HG03571 (cell line): ENCODE measurements at regions not wholly inside any gene's neighbourhood (a gene's known extent, or its start where the extent isn't known, plus 50 kb on each side); places are given as distances from the start of the nearest gene placed in this dataset.

ENCODE experiments used
- ATAC-seq: cut with Tn5 transposase; IDR thresholded peaks from one replicate; pipeline ENCODE4 v1.9.1; 2021; ENCODE audit not compliant: unreplicated experiment

DNA sequence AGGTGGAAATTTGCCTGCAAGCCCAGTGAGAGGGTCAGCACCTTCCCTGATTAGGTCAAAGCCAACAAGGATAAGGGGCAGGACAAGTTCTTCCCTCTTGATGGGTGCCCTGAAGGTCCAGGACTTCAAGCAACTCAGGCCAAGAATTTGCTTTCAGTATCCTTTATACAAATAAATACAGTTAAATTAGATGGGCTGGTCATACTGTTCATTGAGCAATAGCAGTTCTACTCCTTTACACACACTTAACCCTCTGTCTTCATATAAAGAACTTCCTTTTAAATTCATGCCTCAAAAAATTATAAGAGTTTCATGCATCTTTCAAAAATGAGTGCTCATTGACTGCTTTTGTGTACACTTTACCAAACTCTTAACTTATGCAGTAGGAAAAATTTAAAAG, 392.0 kb downstream of the SPRY1 start:
- ATAC-seq, result no peak

DNA sequence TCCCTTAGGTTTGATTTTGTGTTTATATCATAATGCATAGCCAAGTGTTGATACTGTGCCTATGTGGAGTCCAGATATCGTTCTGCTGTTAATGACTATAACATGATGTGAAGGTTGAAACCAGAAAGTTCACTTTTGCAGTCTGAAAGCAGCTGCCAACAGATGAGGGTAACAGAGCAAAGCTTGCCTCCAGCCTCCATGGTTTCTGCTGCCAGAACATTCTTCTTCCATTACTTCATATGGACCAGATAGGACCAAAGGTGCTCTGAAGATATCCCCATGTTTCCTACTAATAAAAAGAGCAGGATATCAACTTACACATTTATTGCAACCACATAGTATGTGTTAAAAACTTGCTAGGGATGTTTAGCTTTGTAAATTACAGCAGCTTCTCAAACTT, 394.1 kb downstream of the SPRY1 start:
- no peak for ATAC-seq

DNA sequence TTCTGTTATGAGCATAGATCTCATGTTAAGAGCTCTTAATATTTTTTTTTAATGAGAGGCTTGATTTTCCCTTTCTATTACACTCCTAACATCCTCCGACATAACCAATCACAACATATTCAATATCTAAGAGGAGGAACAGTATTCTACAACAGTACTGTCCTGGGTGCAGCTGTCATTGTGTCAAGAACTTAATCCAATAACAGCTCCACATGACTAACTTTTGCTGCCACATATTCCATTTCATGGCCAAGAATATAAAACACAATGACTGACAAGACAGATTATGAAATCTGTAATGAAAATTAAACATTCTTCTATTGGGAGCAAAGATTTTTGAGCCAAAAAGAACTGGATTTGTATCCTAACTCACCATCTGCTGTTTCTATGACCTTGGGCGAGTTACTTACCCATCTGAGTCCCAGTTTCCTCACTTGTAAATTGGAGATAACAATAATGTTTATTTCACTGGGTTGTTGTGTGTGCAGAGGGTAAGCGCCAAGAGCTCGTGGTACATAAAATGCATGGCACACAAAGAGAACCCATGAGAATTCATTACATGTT, 405.6 kb downstream of the SPRY1 start:
- no peak for ATAC-seq

DNA sequence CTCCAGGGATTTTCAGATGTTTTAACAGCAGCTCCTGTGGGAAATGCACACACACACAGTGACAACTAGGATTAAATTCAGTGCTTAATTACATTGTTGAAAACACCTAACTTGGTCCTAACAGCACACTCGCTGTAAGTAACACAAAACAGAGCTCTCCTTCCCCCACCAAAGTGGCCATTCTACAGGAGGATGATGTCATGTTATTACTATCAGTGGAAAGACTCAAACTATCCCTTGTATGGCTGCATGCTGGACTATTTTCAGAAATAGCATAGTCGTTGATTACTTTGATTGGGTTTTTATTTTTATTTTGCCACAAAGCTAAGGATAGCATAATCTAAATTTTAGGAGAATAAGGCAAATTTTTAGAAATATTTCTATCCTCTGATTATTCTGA, 406.3 kb downstream of the SPRY1 start:
- ATAC-seq, result no peak

DNA sequence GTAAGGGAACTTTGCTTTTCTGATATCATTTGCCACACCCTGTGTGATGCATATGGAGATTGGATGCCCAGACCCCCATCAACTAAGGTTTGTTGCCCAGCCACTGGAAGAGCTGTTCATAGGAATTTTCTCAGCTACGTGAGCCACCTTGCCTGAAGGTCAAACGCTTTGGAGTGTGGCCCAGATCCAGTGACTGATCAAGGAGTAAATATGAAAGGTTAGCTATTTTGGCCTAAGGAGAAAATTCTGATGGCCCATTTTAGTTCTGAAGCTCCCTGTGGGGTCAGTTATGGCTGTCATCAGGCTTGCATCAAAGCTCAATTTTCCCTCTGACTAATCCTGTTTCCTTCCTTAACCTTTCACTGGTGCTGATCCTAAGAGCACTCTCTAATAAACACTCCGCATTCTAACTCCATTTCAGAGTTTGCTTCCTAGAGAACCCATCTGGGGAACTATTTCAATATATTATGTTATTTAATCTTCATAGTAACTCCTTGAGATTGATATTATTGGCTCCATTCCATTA, 407.7 kb downstream of the SPRY1 start:
- no peak for ATAC-seq

DNA sequence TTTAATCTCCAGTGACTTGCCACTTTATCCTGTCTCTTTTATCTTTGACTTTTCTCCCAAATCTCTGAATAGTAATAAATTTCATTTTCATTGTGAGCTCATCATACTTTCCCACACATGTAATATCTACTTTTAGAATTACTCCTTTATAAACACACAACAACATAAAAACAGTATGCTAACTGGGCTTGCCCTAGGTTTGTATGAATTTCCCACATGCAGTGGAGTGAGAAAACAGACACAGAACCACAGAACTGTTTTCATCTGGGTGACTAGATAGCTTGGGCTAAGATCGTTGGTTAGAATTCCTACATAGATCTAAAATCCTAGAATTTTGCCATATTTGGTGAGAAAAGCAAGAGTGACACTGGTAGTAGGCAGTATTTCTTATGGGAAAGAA, 409.5 kb downstream of the SPRY1 start:
- no peak for ATAC-seq

DNA sequence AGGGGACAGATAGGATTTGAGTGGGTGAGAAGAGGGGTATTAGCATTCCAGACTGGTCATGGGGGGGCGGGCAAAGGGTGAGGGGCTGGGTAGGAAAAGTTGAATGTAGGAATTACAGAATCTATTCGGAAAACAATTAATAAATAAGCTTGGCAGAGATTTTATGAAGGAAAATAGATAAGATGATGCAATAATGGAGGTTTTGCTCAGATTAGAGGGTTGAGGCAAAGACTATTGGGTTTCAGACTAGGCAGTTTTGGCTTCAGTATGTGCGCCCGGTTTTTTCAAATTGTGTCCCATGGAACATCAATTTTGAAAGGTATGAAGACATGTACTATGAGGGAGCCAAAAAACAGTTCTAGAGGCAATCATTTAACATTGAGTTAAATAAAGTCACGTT, 410.6 kb downstream of the SPRY1 start:
- ATAC-seq, result no peak

DNA sequence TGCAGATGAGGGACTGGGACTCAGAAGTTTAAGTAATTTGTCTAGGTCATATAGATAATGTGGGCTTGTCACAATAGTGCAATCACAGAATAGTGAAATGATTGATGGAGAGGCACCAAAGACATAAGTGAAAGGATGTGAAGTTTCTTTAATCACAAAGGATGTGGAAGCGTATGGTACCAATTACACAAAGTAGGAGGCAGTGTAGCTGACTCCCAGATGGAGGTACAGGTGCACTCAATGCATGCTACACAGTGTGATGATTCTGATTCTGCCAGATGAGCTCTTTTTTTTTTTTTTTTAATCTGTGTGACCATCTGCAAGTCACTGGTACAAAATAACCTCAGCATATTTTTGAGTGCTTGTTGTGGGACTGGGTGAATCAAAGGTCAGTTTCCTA, 411.3 kb downstream of the SPRY1 start:
- ATAC-seq, result no peak

DNA sequence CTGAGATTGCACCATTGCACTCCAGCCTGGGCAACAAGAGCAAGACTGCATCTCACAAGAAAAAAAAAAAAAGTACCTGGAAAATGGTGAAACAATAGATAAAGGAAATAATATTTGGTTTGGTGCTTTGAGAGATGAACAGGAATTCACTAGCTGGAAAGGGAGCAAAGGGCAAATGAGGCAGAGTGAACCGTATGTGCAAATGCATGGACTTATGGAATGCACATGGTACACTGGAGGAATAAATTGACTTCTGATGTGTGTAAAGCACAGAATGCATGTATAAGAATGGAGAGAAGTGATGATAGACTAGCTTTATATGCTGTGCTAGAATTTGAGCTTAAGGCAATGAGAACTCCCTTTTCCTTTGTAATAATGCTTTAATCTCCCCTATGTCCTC, 413.3 kb downstream of the SPRY1 start:
- no peak for ATAC-seq

DNA sequence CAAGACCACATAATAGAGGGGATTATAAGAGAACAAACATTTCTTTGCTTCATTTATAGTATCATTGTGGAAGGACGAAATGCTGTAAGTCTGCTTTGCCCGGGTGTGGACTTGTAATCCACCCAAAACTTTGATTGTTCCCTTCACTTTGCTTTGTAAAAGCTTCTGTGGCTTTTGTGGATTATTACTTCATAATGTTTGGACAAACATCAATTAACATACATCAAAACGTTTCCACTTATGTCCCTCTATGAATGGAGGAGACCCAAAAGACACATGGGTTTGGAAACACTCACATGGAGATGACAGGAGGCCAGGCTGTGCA, 415.4 kb downstream of the SPRY1 start:
- no peak for ATAC-seq

DNA sequence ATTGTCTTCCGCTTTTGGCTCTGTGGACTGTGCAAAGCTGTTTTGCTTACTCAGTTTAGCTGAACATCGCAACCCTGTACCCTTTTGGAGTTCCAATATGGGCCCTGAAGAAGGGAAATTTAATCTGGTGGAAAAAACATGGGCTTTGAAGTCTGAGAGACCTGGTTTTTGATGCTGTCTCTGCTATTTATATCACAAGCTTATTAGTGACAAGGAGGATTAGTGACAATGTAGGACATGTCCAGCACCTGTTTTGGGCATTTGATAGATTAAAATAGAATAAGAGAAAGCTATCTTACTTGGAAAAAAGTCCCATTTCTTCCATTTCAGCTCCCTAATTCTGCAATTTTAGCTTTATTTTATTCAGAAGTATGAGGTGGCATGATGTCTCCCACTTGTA, 417.3 kb downstream of the SPRY1 start:
- no peak for ATAC-seq

DNA sequence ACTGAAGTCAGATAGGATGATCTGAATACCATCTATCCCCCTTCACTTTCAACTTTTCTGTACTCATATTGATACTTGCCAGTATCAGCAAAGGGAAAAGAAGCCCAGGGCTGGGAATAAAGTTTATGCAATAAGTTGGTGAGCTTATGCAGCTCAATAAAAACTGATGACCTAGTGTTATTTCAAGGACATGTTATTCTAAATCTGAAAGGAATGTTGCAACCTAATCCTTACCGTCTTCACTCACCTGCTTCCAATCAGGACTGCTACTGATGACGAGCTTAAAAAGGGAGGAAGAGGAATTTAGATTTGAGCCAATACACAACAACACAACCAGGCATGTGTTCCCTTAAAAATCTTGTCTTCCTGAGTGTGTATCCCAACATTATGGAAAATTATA, 419.9 kb downstream of the SPRY1 start:
- no peak for ATAC-seq

DNA sequence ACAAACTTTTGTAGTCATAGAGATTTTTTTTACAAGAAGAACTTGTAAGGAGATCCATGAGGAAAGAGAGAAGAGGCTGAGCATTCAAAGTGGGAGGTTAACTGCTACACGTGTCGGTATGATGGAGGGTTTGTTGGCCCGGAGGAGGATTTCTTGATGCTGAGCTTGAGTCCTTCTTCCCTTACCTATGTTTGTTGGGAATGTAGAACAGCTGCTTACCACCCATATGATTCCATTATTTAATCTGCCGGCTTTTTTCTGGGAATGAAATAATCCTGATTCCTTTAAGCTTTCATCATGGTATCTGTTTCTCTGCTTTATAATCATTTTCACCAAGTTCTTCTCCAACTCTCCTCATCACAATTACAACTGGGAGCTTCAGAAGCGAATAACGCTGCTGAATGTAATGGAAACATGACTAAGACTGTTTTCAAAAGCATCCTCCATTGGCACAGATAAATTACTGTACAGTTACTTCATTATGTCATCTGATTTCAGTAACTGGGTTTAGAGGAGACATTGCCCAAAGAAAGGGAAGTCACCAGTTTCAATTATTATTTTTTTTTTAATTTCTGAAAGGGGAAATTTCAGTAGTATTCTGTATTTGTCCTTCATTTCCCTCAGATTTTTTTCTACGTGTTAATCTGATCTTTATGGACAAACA, 420.6 kb downstream of the SPRY1 start:
- no peak for ATAC-seq

DNA sequence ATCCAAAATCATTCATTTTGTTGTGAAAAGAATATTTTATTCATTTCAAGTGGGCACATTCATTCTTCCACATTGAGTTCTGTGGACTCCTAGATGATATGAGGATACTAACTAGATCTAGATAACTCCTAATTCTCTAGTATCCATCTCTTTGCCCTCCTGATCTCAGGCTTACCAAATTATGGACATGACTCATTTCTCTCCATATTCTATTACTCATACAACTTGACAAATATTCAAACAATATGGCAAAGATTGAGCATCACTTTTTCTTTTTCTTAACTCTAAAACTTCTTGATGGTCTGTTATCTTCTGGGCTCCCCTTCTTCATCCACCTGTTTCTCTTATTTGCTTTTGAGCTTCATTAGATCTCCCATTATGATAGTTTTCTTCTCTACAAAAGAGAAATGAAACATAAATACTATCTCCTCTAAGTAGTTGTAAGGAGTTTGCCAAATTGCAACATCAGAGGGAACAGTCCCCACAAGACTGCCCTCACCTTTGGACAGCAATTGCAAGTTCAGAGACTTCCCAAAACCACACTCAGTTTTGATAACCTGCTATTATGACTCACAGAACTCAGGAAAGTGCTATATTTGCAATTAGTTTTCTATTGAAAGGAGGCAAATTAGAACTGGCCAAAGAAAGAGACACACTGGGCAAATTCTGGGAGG, 422.9 kb downstream of the SPRY1 start:
- no peak for ATAC-seq

DNA sequence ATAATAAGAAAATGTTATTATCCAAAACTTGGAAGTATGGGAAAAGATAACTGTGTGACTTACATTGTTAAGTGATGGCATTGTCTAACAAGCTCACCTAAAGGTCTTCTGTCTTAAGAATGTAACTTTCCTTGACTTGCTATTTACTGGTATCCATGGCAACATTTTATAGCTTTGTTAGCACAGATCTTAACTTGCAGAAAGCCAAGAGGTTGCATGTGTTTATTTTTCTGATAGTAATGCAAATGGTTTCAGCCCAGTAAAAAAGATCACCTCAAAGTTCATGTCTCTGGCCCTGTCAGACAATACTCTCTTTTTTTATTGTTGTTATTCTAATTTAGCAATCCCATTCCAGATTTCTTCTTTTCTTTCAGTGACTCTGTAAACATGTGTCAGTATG, 425.3 kb downstream of the SPRY1 start:
- no peak for ATAC-seq

DNA sequence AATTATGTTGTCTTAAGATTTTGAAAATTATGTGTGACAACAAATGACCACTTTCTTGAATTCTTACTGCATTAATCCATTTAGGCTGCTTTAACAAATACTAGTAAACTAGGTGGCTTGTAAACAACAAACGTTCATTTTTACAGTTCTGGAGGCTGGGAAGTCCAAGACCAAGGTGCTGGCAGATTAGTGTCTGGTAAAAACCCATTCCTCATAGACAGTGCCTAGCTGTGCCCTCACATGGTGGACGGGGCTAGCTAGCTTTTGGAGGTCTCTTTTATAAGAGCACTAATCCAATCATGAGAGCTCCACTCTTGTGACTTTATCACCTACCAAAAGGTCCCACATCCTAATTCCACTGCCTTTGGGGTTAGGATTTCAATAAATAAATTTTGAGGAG, 425.8 kb downstream of the SPRY1 start:
- ATAC-seq, result no peak

DNA sequence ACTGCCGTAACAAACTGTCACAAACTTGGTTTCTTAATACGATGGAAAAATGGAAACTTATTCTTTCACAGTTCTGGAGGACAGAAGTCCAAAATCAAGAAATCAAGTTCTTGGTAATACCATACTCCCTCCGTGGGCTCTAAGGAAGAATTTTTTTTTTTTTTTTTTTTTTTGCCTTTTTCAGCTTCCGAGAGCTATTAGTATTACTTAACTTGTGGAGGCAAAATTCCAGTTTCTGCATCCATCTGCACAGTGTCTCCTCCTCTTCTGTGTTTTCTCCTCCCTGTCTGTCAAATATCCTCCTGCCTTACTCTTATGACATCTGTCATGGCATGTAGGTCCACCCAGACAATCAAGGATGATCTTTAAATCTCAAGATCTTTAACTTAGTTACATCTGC, 426.6 kb downstream of the SPRY1 start:
- no peak for ATAC-seq

DNA sequence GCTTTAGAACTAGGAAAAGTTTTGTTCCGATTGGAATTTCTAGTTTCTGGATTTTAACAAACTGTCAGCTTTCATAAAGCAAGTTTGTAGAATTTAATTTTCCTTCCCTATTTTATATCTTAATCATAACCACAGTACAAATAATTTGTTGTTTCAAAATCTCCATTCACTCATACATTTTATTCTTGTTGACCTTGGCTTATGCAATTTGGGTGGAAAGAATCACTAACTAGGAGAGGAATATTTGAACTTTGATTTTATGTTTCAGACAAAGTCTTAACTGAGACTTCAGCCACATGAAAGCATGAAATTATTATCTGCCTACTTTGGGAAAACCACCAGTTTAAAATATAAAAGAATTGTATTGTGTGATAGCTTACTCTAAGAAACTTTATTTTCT, 427.9 kb downstream of the SPRY1 start:
- ATAC-seq, result no peak

DNA sequence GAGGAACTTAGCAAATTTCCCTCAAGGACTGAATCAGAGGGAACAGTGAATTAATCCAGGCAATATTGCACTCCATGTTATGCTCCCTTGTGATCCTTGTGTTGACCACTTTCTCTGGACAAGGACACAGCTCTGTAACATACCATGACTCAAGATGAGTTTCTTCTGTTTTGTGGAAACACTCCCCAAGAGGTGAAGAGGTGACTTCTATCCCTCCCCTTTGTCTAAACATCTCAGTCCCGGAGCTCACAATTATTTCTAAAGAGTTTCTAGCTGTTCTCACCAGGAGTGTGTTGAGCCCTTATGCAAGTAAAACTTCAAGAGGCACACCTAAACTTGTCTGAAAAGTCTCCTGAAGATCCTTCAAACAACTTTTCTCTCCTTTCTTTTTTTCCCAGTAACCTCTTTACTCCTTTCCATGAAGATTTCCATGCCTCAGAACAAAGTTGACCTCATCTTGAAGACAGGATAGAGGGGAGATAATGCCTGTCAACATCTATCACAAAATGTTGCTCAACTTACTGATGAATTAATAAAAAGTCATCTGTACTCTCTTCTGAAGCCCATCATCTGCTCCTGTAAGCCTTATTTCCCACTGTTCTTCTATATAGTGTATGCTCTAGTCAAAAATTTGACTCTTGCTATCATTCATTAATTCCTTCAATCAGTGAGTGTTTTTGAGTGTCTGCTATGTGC, 429.1 kb downstream of the SPRY1 start:
- no peak for ATAC-seq

DNA sequence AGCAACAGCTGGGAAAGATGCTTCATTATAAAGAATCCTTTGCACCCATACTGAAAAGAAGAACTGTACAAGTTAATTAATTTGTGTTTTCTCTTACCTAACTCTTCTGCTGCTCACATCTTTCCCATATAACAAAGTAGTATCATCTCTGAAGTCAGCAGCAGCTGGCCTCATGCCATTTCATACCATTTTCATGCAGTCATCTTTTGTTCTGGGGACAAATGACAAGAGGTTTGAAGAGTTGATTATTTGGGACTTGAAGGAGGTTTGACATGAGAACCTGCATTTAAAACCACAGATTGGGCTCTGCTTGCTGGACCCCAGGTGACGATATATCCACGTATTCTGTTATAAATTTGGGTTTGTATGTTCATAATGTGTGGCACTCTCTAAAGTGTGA, 430.3 kb downstream of the SPRY1 start:
- ATAC-seq, result no peak

DNA sequence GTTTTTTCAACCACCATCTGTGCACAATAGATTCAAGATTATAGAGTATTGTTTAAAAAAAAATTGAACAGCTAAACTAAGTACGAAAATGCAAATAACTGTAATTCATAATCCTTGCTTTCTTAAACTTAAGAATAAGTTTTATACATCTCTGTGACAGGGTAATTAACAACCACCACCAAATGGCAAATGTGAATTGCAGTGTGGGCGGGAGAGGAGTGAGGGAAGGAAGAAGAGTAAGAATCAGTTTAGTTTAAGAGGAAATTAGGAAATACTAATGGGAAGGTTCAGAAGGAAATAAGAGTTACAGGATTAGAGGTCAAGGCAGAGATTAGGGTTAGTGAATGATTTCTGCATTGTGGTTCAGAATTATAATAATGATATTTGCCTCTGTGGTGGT, 430.9 kb downstream of the SPRY1 start:
- no peak for ATAC-seq

DNA sequence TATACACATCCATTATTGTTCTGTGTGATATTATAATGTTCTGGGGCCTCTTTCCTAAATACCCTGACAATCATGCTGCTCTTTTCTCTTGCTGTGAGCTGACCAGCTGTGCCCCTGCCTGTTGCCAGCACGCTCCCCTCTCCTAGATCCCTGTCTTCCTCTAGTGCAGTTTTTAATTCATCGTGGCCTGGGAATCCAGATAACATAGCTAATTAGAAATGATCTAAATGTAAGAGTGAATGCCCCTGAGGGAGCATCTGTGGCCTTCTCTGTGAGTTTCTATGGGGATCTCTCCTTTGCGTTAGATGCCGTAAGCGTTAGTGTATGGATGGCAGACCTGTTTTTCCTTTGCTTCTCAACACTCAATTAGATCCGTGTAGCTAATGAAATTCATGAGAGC, 434.3 kb downstream of the SPRY1 start:
- ATAC-seq, result no peak
